ENCODE measurements at regions not wholly inside any gene's neighbourhood (a gene's known extent, or its start where the extent isn't known, plus 50 kb on each side); places are given as distances from the start of the nearest gene placed in this dataset.

DNA sequence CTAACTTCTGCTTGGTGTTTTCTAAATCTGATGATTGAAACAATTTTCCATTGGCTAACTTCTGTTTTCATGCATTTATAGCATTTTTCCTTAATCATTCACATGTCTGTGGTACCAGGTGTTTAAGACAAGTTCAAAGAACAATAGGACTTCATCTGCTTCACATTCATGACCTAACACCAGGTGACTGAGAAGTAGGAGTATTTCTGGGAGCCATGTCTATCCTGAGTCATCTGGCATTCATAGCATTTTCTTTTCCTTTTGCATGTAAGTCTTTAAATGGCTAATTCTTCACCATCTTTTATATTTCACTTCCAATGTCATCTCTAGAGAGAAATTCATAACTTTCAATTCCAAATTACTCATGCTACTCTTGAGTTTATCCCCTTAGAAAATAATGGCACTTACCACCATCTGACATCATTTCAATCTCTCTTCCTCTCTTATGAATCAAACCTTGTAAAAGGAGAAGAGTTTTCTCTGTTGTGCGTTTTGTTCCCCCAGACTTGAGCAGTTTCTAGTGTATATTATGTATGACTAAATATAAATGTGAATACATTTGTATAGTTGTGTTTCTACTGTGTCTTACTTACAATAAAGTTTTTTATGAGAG lies 1196.1 kb upstream of the CDH9 start:
- TF ChIP-seq MYC (IDR thresholded peaks at IDR 0.05; ENCODE audit: low read depth, low read length) (no peak), JUN (IDR thresholded peaks at IDR 0.05; ENCODE audit: borderline replicate concordance, insufficient read depth, insufficient read length, low read depth) (no peak), POLR2AphosphoS5 (IDR thresholded peaks at IDR 0.05; ENCODE audit: insufficient read depth, low read depth, low read length) (no peak), EZH2 (IDR thresholded peaks at IDR 0.05; ENCODE audit: borderline replicate concordance, low read depth, low read length, severe bottlenecking) (no peak), FOS (IDR thresholded peaks at IDR 0.05; ENCODE audit: borderline replicate concordance, insufficient read depth, low read length) (no peak)
- TF ChIP-seq, protein P1, sequence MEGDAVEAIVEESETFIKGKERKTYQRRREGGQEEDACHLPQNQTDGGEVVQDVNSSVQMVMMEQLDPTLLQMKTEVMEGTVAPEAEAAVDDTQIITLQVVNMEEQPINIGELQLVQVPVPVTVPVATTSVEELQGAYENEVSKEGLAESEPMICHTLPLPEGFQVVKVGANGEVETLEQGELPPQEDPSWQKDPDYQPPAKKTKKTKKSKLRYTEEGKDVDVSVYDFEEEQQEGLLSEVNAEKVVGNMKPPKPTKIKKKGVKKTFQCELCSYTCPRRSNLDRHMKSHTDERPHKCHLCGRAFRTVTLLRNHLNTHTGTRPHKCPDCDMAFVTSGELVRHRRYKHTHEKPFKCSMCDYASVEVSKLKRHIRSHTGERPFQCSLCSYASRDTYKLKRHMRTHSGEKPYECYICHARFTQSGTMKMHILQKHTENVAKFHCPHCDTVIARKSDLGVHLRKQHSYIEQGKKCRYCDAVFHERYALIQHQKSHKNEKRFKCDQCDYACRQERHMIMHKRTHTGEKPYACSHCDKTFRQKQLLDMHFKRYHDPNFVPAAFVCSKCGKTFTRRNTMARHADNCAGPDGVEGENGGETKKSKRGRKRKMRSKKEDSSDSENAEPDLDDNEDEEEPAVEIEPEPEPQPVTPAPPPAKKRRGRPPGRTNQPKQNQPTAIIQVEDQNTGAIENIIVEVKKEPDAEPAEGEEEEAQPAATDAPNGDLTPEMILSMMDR (IDR thresholded peaks at IDR 0.05; ENCODE audit: extremely low read depth in 1 of 2, insufficient read depth in 1 of 2, low read depth in 1 of 2, low read length in 2 of 2), result no peak

Measured in endothelial cell of umbilical vein (primary cell).